Cerebellar cortex (tissue), 1 donor: ENCODE measurements at regions not wholly inside any gene's neighbourhood (a gene's known extent, or its start where the extent isn't known, plus 50 kb on each side); places are given as distances from the start of the nearest gene placed in this dataset.
"Not testable (repeated sequence)": the region's sequence is repeated elsewhere in the genome, so short reads cannot be mapped to it uniquely, and the experiment has no call there.

Experiments used
- DNase-seq: peaks from one replicate; pipeline ENCODE4 v3.0.0-alpha.2; 2015; ENCODE audit warnings: low spot score

- peak; percentile 79 for DNase-seq
These were observed 1467.8 kb downstream of the UQCRFS1 start for GRCh38 chr19:27744926-27745768.

GRCh38 chr19:27742041-27742440 lies 1470.9 kb downstream of the UQCRFS1 start:
- DNase-seq = peak; percentile 79

DNA sequence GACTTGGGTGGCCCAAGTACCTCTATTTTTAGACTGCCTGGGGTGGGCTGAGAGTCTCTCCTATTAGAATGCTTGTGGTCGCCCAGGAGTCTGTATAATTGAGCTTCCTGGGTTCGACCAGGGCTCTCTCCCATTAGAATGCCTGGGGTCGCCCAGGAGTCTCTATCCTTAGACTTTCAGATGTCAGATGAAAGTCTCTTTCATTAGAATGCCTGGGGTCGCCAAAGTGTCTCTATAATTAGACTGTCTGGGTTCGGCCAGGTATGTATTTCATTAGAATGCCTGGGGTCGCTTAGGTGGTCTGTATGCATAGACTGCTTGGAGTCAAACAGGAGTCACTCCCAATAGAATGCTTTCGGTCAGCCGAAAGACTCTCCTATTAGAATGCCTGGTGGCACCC lies 1471.7 kb downstream of the UQCRFS1 start:
- peak; percentile 72 for DNase-seq

DNA sequence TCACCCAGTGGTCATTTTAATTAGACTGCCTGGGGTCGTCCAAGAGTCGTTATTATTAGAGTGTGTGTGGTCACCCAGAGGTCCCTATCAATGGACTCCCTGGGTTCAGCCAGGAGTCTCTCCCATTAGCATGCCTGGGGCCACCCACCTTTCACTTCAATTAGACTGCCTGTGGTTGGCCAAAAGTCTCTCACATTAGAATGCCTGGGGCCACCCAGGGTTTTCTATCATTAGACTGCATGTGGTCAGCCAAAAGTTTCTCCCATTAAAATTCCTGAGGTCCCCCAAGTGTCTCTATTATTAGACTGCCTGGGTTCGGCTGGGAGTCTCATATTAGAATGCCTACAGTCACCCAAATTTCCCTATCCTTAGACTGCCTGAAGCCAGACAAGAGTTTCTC lies 1472.6 kb downstream of the UQCRFS1 start:
- DNase-seq = peak; percentile 79

GRCh38 chr19:27738569-27739193 lies 1474.3 kb downstream of the UQCRFS1 start:
- DNase-seq = peak; percentile 77

- DNase-seq = peak; percentile 55
These were observed 1476.7 kb downstream of the UQCRFS1 start for GRCh38 chr19:27736225-27736624.

- no peak for DNase-seq
These were observed 1477.6 kb downstream of the UQCRFS1 start for GRCh38 chr19:27735314-27735713.

DNA sequence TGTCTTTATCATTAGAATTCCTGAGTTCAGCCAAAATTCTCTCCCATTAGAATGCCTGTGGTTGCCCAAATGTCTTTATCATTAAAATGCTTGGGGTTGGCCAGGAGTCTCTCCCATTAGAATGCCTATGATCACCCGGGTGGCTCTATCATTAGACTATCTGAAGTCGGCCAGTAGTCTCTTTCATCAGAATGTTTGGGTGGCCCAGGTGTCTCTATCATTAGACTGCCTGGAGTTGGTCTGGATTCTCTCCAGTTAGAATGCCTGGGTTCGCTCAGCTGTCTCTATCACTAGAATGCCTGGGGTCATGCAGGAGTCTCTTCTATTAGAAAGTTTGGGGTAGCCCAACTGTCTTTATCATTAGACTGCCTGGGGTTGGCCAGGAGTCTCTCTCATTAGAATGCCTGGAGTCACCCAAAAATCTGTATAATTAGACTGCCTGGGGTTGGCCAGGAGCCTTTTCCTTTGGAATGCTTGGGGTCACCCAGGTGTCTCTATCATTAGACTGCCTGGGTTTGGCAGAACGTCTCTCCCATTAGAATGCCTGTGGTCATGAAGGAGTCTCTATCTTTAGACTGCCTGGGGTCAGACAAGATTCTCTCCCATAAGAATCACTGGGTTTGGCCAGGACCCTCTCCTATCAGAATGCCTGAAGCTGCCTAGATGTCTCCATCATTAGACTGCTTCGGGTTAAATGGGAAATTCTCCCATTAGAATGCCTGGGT lies 1478.3 kb downstream of the UQCRFS1 start:
- DNase-seq = peak; percentile 58

- peak; percentile 74 for DNase-seq
These were observed 1479.2 kb downstream of the UQCRFS1 start for GRCh38 chr19:27733551-27734266.

GRCh38 chr19:27729332-27729731 lies 1483.6 kb downstream of the UQCRFS1 start:
- no peak for DNase-seq

- no peak for DNase-seq
These were observed 1490.3 kb downstream of the UQCRFS1 start for GRCh38 chr19:27722625-27723024.

- peak; percentile 55 for DNase-seq
These were observed 1492.8 kb downstream of the UQCRFS1 start for GRCh38 chr19:27720155-27720554.

DNA sequence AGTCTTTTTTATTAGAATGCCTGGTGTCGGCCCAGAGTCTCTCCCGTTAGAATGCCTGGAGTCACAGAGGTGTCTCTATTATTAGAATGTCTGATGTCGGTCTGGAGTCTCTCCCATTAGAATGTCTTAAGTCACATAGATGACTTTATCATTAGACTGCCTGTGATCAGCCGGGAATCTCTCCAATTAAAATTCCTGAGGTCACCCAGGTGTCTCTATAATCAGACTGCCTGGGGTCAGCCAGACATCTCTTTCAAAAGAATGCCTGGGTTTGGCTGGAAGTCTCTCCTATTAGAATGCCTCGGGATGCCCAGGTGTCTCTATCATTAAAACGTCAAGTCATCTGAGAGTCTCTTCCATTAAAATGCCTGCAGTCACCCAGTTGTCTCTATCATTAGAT lies 1493.9 kb downstream of the UQCRFS1 start:
- peak; percentile 36 for DNase-seq

DNA sequence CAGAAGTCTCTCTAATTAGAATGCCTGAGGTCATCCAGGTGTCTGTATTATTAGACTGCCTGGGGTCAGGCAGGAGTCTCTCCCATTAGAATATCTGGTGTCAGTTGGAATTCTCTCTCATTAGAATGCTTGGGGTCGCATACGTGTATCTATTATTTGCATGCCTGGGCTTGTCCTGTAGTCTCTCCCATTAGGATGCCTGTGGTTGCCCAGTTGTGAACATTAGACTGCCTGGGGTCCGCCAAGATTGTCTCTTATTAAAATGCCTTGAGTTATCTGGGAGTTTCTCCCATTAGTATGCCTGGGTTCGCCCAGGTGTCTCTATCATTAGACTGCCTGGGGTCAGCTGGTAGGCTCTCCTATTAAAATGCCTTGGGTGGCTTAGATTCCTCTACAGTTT lies 1494.7 kb downstream of the UQCRFS1 start:
- no peak for DNase-seq

DNA sequence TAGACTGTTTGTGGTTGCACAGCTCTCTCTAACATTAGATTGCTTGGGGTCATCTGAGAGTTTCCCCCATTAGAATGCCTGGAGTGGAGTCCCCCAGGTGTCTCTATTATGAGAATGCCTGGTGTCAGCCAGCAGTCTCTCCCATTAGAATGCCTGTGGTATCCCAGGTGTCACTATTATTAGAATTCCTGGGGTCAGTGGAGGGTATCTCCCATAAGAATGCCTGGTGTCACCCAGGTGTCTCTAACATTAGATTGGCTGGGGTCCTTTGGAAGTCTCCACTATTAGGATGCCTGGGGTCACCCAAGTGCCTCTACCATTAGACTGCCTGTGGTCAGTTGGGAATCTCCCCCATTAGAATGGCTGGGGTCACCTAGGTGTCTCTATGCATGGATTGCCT lies 1495.1 kb downstream of the UQCRFS1 start:
- DNase-seq = peak; percentile 45

- DNase-seq = peak; percentile 50
These were observed 1496.0 kb downstream of the UQCRFS1 start for GRCh38 chr19:27716922-27717321.

DNA sequence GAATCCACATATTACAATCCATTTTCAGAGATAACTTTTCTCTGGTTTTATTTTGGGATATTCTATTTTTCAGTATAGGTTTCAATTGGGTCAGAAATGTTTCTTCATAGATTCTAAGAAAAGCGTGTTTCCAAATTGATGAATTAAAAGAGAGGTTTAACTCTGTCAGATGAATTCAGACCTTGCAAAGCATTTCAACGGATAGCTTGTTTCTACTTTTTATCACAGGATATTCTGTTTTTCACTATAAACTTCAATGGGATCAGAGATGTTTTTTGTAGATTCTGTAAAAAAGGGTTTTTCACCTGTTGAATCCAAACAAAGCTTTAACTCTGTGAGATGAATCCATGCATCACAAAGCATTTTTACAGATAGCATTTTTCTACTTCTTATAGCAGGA lies 1498.1 kb downstream of the UQCRFS1 start:
- no peak for DNase-seq

GRCh38 chr19:27709496-27709895 lies 1503.5 kb downstream of the UQCRFS1 start:
- DNase-seq = peak; percentile 36

GRCh38 chr19:27708986-27709385 lies 1504.0 kb downstream of the UQCRFS1 start:
- not testable (repeated sequence) for DNase-seq

- DNase-seq = not testable (repeated sequence)
These were observed 1505.9 kb downstream of the UQCRFS1 start for GRCh38 chr19:27707026-27707425.

DNA sequence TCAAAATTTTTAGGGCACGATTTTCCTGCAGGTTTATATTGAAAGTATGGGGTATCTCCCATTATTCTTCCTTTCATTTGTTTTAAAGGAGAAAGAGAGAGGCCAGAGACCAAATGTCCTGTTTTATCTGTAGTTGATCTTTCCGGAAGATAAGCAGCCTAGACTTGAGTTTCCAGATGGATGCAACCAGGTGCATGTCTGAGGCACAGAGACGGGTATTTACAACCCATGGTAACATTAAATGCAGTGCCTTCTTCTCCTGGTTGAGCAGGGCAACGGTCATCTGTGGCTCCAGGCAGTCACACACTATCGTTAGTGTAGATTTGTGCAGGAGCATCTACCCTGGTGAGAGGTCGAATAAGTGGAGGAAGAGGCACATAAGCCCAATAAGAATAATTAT lies 1507.1 kb downstream of the UQCRFS1 start:
- peak; percentile 22 for DNase-seq
